Colonic mucosa (tissue), 4 donors: ENCODE measurements at regions not wholly inside any gene's neighbourhood (a gene's known extent, or its start where the extent isn't known, plus 50 kb on each side); places are given as distances from the start of the nearest gene placed in this dataset.

Experiments
- DNase-seq: peaks from one replicate; pipeline ENCODE4 v3.0.0-alpha.2; 2020
- H3K27ac ChIP-seq: fragments of 200-600 bp; one replicate; pipeline ENCODE4 v1.8.0; 2021
- H3K27me3 ChIP-seq: fragments of 200-600 bp; one replicate; pipeline ENCODE4 v1.8.0; 2021
- H3K36me3 ChIP-seq: fragments of 200-600 bp; one replicate; pipeline ENCODE4 v1.8.0; 2021
- H3K4me1 ChIP-seq: fragments of 200-600 bp; one replicate; pipeline ENCODE4 v1.8.0; 2021; ENCODE audit warnings: mild to moderate bottlenecking
- H3K4me3 ChIP-seq: fragments of 200-600 bp; one replicate; pipeline ENCODE4 v1.8.0; 2021
- H3K9ac ChIP-seq, 2 donors: one replicate each; pipeline ENCODE4 v1.7.0; 2013; ENCODE audit warnings: control low read depth in 2 of 2, low read depth in 2 of 2, low read length in 2 of 2
- H3K9me3 ChIP-seq: fragments of 200-600 bp; one replicate; pipeline ENCODE4 v1.8.0; 2021
- intact Hi-C: fragments of 100-400 bp; cut with DNase I; formaldehyde crosslinking; loops from one replicate; pipeline ENCODE4 v1.14.1; 2022
- TF ChIP-seq, protein P1 (sequence below): fragments of 200-600 bp; IDR thresholded peaks from one replicate; pipeline ENCODE4 v1.8.0; 2022; ENCODE audit warnings: antibody characterized with exemption, mild to moderate bottlenecking
- donor health status: healthy.
- donor health status: DM: no; HTN: no; CAD: no.
- donor health status: DM: no; HTN: no; CAD: no.

DNA sequence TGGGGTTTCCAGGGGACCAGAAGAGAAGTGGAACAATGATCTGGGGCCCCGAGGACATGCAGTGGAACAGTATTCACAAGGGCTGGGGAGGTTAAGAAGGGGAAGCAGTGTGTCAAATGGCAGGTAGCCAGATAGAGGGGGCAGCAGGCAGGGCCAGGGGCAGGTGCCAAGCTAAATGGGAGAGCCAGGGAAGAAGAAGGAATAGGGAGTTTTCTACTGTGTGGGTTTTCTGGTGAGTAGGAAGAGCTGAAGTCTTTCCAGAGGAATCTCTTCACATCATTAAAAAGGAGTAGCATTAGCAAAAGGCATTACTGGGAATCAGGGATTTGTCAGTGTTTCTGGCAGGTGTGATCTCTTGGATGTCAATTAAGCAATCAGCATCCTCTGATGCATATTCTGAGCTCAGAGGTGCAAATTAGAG lies 55.8 kb downstream of the IRAG1 start:
- H3K9me3 ChIP-seq, result no peaks in the 10 kb centered on the region
- H3K27ac ChIP-seq, result no peak overlapping the region
- no peak for DNase-seq
- H3K27me3 ChIP-seq, result no peaks in the 10 kb centered on the region
- intact Hi-C loops, result no loop called here
- TF ChIP-seq, protein P1, sequence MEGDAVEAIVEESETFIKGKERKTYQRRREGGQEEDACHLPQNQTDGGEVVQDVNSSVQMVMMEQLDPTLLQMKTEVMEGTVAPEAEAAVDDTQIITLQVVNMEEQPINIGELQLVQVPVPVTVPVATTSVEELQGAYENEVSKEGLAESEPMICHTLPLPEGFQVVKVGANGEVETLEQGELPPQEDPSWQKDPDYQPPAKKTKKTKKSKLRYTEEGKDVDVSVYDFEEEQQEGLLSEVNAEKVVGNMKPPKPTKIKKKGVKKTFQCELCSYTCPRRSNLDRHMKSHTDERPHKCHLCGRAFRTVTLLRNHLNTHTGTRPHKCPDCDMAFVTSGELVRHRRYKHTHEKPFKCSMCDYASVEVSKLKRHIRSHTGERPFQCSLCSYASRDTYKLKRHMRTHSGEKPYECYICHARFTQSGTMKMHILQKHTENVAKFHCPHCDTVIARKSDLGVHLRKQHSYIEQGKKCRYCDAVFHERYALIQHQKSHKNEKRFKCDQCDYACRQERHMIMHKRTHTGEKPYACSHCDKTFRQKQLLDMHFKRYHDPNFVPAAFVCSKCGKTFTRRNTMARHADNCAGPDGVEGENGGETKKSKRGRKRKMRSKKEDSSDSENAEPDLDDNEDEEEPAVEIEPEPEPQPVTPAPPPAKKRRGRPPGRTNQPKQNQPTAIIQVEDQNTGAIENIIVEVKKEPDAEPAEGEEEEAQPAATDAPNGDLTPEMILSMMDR, result no peak
- no peak overlapping the region for H3K9ac ChIP-seq
- H3K4me1 ChIP-seq, result no peaks in the 10 kb centered on the region
- H3K4me3 ChIP-seq, result no peak overlapping the region
- no peaks in the 10 kb centered on the region for H3K36me3 ChIP-seq

DNA sequence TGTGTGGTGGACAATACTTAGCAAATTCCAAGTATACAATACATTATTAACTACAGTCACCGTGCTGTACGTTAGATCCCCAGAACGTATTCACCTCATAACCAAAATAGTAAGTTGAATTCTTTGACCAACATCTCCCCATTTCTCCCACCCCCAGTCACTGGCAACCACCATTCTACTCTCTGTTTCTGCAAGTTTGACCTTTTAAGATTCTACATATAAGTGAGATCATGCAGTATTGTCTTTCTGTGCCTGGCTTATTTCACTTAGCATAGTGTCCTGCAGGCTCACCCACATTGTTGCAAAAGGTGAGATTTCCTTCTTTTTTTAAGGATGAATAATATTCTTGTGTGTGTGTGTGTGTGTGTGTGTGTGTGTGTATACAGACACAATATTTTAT lies 59.1 kb downstream of the IRAG1 start:
- intact Hi-C loops, result no loop called here
- TF ChIP-seq, protein P1, result no peak
- Histone ChIP-seq H3K36me3 (no peaks in the 10 kb centered on the region), H3K27me3 (no peaks in the 10 kb centered on the region), H3K9ac (no peak overlapping the region), H3K4me1 (no peaks in the 10 kb centered on the region), H3K9me3 (no peaks in the 10 kb centered on the region), H3K27ac (no peak overlapping the region), H3K4me3 (no peak overlapping the region)
- DNase-seq, result no peak

- no peaks in the 10 kb centered on the region for H3K9me3 ChIP-seq
- no peak overlapping the region for H3K4me3 ChIP-seq
- H3K36me3 ChIP-seq, result no peaks in the 10 kb centered on the region
- H3K27ac ChIP-seq, result no peak overlapping the region
- H3K27me3 ChIP-seq, result no peaks in the 10 kb centered on the region
- no peaks in the 10 kb centered on the region for H3K4me1 ChIP-seq
- intact Hi-C loops, result no loop called here
- no peak overlapping the region for H3K9ac ChIP-seq
- TF ChIP-seq, protein P1, result no peak
- no peak for DNase-seq
Observed at GRCh38 chr11:10633261-10633660, 60.3 kb downstream of the IRAG1 start.

DNA sequence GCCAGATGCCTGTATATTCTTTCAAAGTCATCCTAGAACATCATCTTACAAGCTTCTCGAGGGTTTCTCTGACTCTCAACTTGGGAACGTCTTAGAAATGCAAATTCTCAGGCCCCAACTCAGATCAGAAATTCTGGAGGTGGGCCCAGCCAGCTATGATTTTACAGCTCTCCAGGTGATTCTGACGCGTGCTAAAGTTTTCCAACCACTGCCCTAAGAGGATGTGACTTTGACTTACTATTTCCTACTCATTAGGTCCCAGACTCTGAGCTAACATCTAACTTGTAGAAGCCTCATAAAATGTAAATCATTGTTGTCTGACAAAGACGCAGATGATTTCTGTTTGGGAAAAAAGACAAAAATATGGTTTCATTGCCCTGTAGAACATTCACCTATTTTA lies 61.1 kb downstream of the IRAG1 start:
- no peaks in the 10 kb centered on the region for H3K36me3 ChIP-seq
- intact Hi-C loops, result no loop called here
- no peak overlapping the region for H3K4me3 ChIP-seq
- H3K9me3 ChIP-seq, result no peaks in the 10 kb centered on the region
- no peak overlapping the region for H3K9ac ChIP-seq
- no peaks in the 10 kb centered on the region for H3K4me1 ChIP-seq
- TF ChIP-seq, protein P1, result no peak
- no peak for DNase-seq
- no peak overlapping the region for H3K27ac ChIP-seq
- no peaks in the 10 kb centered on the region for H3K27me3 ChIP-seq

- Histone ChIP-seq H3K27ac (no peak overlapping the region), H3K9ac (no peak overlapping the region), H3K4me3 (no peak overlapping the region), H3K27me3 (no peaks in the 10 kb centered on the region), H3K9me3 (no peaks in the 10 kb centered on the region), H3K36me3 (no peaks in the 10 kb centered on the region), H3K4me1 (no peaks in the 10 kb centered on the region)
- TF ChIP-seq, protein P1, result no peak
- intact Hi-C loops, result no loop called here
- DNase-seq, result no peak
Observed at GRCh38 chr11:10631761-10632160, 61.8 kb downstream of the IRAG1 start.
